Stomach (tissue), 4 donors: ENCODE measurements at regions not wholly inside any gene's neighbourhood (a gene's known extent, or its start where the extent isn't known, plus 50 kb on each side); places are given as distances from the start of the nearest gene placed in this dataset.

ENCODE experiments used
- CTCF ChIP-seq, 7 experiments: fragments of 450-650 bp in 4 of 7; fragments of 200-600 bp in 3 of 7; sonication (generic) in 3 of 7; IDR thresholded peaks; one replicate each; pipeline ENCODE4 v1.5.1; 2016 to 2019; ENCODE audit warnings: antibody characterized with exemption in 7 of 7, control low read depth in 2 of 7, mild to moderate bottlenecking in 1 of 7
- EP300 ChIP-seq: sonication (generic); formaldehyde crosslinking; IDR thresholded peaks from one replicate; pipeline ENCODE4 v1.6.1; 2017; ENCODE audit warnings: antibody characterized with exemption
- POLR2A ChIP-seq, 4 donors: fragments of 450-650 bp; IDR thresholded peaks; one replicate each; pipeline ENCODE4 v1.6.1; 2016; ENCODE audit warnings: antibody characterized with exemption in 4 of 4, control low read depth in 2 of 4, mild to moderate bottlenecking in 1 of 4, moderate library complexity in 1 of 4
- POLR2AphosphoS5 ChIP-seq, 3 donors: sonication (generic); formaldehyde crosslinking; IDR thresholded peaks; one replicate each; pipeline ENCODE4 v1.6.1; 2016; ENCODE audit warnings: antibody characterized with exemption in 3 of 3

GRCh38 chr1:208921259-208921658 is 662.3 kb upstream of the CAMK1G start:
- no peak for TF ChIP-seq POLR2A (IDR thresholded peaks at IDR 0.05)
- TF ChIP-seq CTCF (IDR thresholded peaks at IDR 0.05) = no peak
- TF ChIP-seq EP300 = no peak
- no peak for TF ChIP-seq POLR2AphosphoS5 (IDR thresholded peaks at IDR 0.05)
